COLO668 (cell line): ENCODE measurements at regions not wholly inside any gene's neighbourhood (a gene's known extent, or its start where the extent isn't known, plus 50 kb on each side); places are given as distances from the start of the nearest gene placed in this dataset.
"Not testable (repeated sequence)": the region's sequence is repeated elsewhere in the genome, so short reads cannot be mapped to it uniquely, and the experiment has no call there.

Experiments used
- DNase-seq: peaks from one replicate; lab custom pipeline; 2025; ENCODE audit not compliant: unreplicated experiment; lab: John Stamatoyannopoulos, UW

DNA sequence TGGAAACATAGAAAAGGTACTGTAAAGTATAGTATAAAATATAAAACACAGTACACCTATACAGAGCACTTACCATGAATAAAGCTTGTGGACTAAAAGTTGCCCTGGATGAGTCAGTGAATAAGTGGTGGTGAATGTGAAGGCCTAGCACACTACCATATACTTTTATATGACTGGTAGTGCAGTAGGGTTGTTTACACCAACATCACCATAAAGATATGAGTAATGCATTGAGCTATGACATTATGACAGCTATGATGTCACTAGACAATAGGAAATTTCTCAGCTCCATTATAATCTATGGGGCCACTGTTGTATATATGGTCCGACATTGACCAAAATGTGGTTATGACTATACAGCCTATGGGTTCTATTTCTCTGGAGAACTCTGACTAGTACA is 291.8 kb upstream of the ACTBL2 start:
- DNase-seq: no peak

DNA sequence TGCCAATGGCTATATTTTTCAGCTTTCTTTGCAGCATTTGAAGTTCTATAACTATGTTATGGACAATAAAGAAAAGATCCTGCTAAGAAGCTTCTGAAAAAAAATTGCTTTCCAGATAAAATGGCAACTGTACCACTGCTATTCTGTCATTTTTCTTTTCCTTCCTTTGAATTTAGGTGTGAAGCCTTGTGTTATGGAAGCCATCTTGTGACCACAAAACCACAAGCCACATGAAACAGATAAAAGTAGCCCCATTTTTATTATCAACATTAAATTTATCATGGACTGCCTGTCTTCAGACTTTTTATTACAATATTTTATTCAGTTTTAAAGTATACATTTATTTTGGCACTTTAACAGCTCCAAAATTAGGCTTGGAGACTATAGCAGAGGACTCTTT is 289.9 kb upstream of the ACTBL2 start:
- no peak for DNase-seq

DNA sequence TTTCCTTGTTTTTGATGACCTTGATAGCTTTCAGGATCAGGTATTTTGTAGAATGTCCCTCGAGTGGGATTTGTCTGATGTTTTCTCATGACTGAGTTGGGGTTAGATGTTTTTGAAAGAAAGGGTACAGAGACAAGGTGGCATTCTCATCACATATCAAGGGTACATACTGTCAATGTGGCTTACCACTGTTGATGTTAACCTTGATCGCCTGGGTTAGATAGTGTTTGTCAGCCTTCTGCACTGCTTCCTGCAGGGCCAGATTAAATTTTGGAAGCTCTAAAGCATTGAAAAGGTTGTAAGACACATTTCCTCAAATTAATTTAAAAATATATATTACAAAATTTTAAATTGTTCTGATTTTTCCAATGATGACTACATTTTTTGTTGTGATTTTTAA is 287.4 kb upstream of the ACTBL2 start:
- DNase-seq: no peak

DNA sequence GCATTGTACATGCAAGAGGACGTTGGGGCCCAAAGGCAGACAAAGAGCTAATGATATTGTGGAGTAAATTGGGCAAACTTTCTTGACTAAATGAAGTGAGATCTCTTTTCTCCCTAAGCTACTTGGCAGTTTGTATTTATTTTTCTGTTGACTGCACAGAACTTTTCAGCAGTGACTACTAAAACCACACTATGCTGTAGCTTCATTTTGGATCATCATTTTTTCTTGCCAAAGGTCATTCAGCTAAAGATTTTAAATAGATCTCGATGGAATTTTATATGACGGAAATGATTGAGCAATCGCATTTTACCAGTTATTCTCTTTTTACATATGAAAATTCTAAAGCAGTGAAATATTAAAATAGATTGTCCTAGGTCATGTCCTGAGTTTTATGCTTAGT is 286.1 kb upstream of the ACTBL2 start:
- DNase-seq: no peak

DNA sequence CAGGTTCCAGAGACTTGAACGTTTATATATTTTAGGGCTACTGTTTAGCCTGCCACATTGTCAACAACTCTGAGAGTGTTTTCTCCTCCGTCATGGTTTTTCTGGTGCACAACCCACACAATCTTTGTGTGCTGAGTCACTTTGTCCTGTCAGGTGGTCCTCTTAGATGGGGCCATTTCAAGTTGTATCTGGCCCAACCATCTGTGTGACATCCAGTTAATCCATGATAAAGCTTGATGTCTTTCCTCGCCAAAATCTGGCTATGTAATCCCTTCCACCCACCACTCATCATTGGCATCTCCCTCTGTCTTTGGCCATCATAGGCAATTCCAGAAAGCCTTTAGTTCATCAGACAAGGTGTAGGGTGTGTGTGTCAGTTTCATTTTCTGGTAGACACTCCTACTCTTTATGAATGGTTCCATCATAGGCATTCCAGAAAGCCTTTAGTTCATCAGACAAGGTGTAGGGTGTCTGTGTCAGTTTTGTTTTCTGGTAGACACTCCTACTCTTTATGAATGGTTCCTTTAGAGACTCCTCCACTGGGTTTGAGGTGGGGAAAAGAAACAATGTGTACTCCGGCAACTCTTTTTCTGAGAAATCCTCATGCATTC is 282.0 kb upstream of the ACTBL2 start:
- DNase-seq: no peak

DNA sequence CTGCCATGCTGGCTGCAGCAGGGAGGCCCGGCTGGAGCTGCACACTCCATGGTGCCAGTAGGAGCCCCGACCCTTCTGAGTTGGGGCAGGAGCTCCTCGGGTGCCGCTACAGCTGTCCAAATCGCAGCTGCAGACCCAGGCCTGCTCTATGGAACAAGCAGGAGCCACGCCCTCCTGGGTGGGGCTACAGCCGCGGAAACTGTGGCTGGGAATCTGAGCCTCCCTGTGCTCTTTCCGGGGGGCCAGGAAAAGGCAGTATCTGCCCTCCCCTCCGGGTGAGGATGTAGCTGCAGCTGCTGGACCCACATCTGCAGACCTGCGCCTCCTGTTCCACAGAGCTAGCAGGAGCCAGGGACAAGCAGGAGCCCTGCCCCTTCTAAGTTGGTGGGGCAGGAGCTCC is 278.9 kb upstream of the ACTBL2 start:
- no peak for DNase-seq

DNA sequence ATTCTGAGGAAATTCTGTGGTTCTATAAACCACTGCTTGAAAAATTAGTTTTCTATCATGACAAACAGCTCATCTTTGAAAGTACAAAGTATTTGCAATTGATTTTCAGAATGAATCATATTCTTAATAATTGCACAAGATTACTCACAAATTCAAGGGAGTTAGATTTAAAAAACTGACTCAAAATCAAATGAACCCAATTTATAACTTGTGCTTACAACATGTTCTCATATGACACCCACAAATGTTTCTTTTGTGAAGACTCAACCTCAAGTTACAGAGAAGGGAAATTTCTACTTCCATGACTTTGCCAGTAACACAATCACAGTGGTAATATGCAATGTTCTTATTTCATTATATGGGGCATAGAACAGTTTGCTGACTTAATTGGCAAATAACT is 272.0 kb upstream of the ACTBL2 start:
- no peak for DNase-seq

DNA sequence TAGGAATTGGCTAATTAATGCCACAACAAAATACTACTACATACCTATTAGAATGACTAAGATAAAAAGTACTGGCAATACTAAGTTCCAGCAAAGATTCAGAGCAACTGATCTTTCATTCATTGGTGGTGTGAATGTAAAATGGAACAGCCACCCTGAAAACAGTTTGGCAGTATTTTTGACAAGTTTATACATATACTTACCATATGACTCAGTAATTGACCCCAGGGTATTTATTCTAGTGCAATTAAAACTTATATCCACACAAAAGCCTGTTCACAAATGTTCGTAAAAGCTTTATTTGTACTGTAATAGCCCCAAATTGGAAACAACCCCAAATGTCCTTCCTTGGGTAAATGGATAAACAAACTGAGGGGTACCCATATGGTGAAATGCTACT is 270.8 kb upstream of the ACTBL2 start:
- DNase-seq: no peak

DNA sequence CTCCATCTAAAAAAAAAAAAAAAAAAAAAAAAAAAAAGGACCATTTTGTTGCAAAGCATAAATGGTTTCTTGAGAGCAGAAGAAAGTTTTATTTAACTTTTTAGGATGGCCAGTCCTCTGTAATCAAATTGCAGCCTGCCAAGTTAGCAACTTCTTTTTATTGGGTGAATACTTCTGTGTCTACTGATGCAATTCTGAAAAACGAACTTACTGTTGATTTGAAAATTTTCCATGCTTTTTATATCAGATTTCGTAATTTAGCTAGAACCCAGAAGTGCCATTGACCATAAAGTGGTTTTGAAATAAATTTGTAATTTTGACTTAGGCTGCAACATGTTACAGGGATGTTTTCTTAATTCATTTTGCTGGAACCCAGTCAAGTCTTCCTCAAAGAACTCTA is 269.1 kb upstream of the ACTBL2 start:
- no peak for DNase-seq

DNA sequence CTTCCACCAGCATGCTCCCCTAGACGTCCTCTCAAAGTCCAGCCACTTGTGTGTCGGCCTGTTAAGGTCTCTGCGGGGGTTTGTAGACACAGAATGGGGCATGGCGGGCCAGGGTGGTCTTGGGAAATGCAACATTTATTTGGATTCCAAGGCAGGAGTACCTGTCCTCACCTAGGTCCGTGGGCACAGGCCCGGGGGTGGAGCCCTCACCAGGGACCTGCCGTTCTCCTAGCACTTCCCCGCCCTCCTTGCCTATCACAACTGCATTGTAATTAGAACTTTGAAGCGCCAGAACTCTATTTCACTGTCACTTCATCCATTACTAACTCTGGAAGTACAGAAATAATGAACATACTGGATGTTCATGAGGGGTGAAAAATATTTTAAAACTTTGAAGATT is 268.3 kb upstream of the ACTBL2 start:
- no peak for DNase-seq

DNA sequence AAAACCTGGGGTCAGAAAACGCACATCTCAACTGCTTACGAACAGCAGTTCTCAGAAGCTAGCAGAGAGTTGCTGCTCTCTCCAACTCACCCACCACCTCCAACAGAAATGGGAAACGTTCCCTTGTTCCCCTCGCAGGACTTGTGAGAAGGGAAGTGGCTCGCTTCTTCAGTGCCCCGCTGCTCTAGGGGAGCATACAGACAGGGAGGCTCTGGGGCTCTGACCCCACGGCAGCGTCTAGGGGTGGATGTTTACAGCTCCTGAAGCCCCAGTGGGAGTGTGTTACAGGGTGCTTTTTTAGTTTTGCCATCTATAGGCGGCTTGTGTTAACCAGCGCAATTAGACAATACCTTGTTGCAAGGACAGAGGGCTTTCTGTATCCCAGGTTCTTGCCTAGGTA is 267.7 kb upstream of the ACTBL2 start:
- no peak for DNase-seq

DNA sequence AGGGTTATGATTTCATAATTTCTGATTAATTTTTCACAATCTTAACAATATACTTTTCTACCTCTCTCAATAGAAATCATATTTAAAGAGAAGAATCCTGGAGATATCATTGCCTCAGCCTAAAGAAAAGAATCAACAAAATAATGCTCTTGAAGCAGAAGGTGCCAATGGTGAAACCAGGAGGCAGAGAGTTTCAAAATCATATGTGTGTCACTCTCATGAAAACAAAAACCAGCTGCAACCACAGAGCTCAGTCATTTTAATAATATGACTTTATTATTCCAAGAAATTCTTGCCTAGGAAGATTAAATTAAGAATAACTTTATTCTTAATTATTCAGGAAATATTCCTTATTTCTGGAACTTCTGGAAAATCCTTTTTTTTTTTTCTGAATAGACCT is 266.8 kb upstream of the ACTBL2 start:
- DNase-seq: no peak

DNA sequence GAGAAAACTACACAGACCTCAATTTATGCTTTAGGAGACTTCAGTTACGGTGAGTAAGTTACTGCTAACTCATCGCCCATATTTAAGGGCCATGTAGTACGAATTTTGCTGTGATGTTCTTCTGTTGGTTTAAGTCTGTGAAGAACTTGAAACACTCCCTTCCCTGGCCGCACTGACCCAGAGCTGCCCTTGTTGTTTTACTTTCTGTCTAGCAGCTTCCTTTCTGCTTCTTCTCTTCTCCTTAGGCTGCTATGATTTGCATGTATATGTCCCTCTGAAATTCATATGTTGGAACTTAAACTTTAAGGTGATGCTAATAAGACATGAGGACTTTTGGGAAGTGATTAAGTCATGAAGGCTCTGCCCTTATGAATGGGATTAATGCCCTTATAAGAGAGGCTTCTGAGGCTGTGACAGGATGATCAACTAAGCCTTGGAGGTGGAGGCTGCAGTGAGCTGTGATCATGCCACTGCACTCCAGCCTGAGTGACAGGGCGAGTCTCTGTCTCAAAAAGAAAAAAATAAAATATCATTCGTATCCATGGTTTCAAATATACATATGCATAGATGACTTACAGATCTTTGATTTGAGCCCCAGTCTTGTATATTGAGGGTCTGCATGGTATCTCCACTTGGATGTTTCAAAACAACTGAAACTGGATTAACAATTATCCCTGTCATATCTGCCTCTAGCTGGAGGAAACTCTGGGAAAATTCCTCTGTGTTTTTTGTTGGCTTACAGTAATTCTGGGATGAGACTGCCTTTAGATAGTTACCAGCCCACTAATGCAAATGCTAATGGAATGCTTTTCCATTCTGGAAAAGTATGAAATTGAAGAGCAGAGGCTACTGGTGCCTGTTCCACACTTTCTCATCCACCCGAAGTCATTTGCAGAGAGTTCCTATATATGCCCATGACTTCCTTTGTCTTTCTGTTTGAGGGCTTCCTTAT is 263.4 kb upstream of the ACTBL2 start:
- DNase-seq: no peak

DNA sequence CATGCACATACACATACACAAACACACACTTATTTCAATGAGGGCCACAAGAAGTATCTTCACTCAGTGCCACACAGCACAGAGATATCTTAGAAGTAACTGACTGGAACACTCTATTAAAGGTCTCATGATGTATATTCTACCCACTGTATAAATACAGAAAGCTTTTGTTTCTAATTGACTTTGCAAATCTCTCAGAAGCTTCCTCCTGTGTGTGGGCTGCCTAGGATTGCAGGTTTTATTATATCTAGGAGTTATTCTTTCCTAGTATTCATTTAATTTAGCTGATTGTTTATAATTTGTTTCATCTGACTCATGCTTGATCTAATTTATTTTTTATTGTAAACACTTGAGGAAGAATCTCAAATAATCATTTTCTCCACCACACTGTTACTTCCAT is 262.4 kb upstream of the ACTBL2 start:
- no peak for DNase-seq

DNA sequence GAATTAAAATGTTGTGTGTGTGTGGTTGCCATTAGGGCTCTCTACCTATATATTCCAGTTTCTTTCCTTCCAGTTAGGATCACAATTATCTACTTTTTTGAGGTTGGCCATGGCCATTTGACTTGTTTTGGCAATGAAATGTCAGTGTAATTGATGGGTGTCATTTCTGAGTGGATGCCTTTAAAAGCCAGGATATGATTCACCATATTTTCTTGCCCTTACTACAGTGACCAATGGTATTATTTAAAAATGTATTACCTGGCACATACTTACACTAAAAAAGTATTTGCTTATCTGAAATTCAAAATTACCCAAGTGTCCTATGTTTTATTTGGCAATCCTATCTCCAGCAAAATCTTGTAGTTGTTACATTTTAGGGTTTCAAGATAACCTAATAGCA is 258.7 kb upstream of the ACTBL2 start:
- DNase-seq: no peak

DNA sequence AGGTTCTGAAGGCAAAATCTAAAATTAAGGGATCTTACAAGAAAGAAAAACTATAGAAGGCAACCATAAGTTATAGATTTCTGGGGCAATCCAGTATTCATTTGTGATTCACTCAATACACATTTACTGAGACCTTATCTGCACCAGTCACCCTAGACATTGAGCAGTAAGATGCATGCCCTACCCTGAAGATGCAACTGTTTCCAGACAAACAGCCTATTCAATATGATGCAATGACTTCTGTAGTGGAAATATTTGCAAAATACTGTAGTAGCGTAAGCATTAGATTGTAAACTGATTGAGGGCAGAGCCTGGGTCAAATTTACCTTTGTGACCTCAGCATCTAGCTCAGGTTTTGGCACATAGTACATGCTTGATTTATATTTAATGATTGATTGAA is 256.2 kb upstream of the ACTBL2 start:
- DNase-seq: no peak

DNA sequence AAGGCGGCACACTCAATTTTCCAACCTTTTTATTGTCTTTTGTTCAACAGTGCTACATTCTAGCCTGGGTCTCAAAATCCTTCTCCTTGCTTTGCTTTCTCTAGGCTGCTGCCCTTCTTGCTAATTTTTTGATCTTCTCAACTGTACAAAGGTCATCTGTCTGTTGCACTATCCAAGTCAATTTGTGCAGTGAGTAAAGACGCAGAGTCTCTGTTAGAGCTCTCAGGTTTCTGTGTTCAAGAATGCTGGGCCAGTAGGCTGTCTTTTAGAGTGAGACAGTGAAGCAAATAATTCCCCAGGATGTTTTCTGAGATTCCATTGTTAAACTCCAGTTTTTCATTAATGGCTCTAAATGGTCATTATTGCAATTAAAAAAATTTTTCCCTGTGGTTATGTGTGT is 255.7 kb upstream of the ACTBL2 start:
- no peak for DNase-seq

DNA sequence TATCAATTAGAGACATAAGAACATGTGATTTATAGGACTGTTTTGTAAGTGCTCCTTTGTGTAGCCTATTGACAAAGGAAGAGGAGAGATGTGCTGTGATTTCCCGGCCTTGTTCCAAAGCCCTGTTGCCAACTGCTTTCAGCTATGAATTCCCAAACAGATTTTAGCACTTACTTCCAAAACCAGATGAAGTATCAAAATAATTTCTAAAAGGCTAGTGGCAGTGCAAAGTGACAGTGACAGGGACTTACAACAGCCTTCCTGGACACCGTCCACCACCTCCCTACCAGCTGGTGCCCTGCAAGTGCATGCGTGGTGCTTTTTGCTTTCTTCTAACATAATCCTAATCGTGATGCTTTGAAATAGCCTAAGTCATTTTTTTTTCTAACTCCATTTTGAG is 254.1 kb upstream of the ACTBL2 start:
- DNase-seq: no peak

DNA sequence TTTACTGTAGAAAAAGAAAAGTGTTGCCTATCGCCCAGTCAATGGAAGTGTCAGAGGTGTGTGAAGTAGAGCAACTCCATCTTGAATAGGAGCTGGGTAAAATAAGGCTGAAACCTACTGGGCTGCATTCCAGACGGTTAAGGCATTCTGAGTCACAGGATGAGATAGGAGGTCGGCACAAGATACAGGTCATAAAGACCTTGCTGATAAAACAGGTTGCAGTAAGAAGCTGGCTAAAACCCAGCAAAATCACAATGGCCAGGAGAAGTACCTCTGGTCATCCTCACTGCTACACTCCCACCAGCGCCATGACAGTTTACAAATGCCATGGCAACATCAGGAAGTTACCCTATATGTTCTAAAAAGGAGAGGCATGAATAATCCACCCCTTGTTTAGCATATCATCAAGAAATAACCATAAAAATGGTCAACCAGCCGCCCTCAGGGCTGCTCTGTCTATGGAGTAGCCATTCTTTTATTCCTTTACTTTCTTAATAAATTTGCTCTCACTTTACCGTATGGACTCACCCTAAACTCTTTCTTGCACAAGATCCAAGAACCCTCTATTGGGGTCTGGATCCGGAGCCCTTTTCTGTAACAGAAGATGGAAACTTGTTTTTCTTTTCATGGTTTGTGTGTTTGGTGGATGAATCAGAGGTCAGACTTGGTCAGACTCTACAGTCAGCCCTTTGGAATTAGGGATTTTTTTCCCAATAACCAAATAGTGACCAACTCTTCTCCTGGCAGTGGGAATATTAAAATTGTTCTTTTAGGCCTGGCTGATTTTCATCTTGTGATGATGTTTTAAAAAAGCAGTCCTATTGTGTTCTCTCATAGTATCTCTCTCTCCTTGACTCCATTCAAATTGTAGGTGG is 252.9 kb upstream of the ACTBL2 start:
- not testable (repeated sequence) for DNase-seq

DNA sequence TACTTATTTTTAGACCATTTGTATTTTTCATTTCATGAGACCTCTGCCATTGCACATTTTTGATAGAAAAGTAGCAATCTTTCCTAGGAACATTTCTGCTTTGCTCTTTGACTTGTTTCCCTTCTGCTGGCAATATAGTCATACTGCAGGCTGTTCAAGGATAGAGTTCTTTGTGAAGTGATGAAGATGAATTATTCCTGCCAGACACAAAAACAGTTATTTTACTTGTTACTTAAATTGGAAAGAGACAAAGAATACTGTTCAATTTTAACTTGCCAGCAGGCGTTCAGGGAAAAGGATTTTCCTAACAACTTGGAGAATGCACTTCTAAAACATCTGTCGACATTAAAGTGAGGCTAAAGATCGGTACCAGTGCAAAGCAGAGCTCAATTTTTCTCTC is 251.7 kb upstream of the ACTBL2 start:
- DNase-seq: no peak

DNA sequence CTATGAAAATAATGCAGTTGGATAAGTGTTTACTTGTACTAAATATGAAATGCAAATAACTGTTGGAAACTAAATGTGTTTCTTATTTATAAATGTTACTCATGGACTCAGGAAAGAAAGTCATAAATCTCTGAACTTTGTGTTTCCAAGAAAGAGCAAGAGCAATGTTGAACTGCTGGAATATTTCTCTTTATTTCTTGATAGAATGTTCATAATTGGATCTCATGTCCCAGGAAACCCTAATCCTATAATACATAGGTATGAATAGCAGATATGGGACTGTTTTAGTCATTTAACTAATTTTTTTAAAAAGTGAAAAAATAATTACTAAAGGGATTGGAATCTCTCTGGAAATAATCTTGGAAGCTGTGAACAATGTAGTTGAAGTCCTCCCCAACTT is 245.0 kb upstream of the ACTBL2 start:
- no peak for DNase-seq
